Cardiac muscle cell (in vitro differentiated cells and primary cell): ENCODE measurements at regions not wholly inside any gene's neighbourhood (a gene's known extent, or its start where the extent isn't known, plus 50 kb on each side); places are given as distances from the start of the nearest gene placed in this dataset.
"Not testable (repeated sequence)": the region's sequence is repeated elsewhere in the genome, so short reads cannot be mapped to it uniquely, and the experiment has no call there.

Experiments
- DNase-seq, 2 donors: peaks; one replicate each; pipeline versions ENCODE4 v3.0.0 to v3.0.0-alpha.2; 2010 to 2017; ENCODE audit warnings: low read depth in 1 of 2, low spot score in 1 of 2
- H3K27ac ChIP-seq: fragments of 200-600 bp; sonication (generic); 2 replicates; pipeline ENCODE4 v1.5.1; 2016
- H3K27me3 ChIP-seq: fragments of 200-600 bp; sonication (generic); 2 replicates; pipeline ENCODE4 v1.6.0; 2016; ENCODE audit warnings: control low read depth
- H3K36me3 ChIP-seq: fragments of 200-600 bp; sonication (generic); 2 replicates; pipeline ENCODE4 v1.5.1; 2016; ENCODE audit warnings: control low read depth
- H3K4me1 ChIP-seq: fragments of 200-600 bp; sonication (generic); 2 replicates; pipeline ENCODE4 v1.8.1; 2017; ENCODE audit warnings: low read depth, mild to moderate bottlenecking, mixed run types
- H3K4me3 ChIP-seq: fragments of 200-600 bp; sonication (generic); 2 replicates; pipeline ENCODE4 v1.5.1; 2016; ENCODE audit warnings: mild to moderate bottlenecking
- H3K9me3 ChIP-seq: fragments of 200-600 bp; sonication (generic); 2 replicates; pipeline ENCODE4 v1.5.1; 2017; ENCODE audit warnings: low read depth, mild to moderate bottlenecking, control low read depth
- CTCF ChIP-seq: IDR thresholded peaks from 2 replicates; pipeline ENCODE4 v1.5.1; 2012; ENCODE audit warnings: low read depth, mild to moderate bottlenecking, low read length

GRCh38 chr22:17284888-17285287, 65.7 kb upstream of the ADA2 start:
- Histone ChIP-seq H3K4me3 (no peak overlapping the region), H3K27me3 (no peaks in the 10 kb centered on the region), H3K36me3 (no peaks in the 10 kb centered on the region), H3K27ac (no peak overlapping the region), H3K9me3 (no peaks in the 10 kb centered on the region), H3K4me1 (no peaks in the 10 kb centered on the region)
- no peak for DNase-seq
- TF ChIP-seq CTCF: no peak

GRCh38 chr22:17284466-17284865, 65.2 kb upstream of the ADA2 start:
- DNase-seq: no peak

GRCh38 chr22:17283865-17284264, 64.6 kb upstream of the ADA2 start:
- H3K36me3 ChIP-seq, H3K27me3 ChIP-seq, H3K9me3 ChIP-seq, H3K4me3 ChIP-seq, DNase-seq, H3K4me1 ChIP-seq, H3K27ac ChIP-seq: not testable (repeated sequence)

More at GRCh38 chr22:17284466-17284865, 65.2 kb upstream of the ADA2 start:
- H3K4me1 ChIP-seq: no peaks in the 10 kb centered on the region
- H3K27me3 ChIP-seq: no peaks in the 10 kb centered on the region
- no peak overlapping the region for H3K27ac ChIP-seq
- no peak for TF ChIP-seq CTCF
- H3K36me3 ChIP-seq: no peaks in the 10 kb centered on the region
- H3K9me3 ChIP-seq: no peaks in the 10 kb centered on the region
- H3K4me3 ChIP-seq: no peak overlapping the region

GRCh38 chr22:17283423-17283822, 64.2 kb upstream of the ADA2 start:
- TF ChIP-seq CTCF: no peak
- no peak overlapping the region for H3K4me3 ChIP-seq
- no peak overlapping the region for H3K27ac ChIP-seq
- no peak for DNase-seq
- H3K4me1 ChIP-seq: no peaks in the 10 kb centered on the region
- H3K27me3 ChIP-seq: no peaks in the 10 kb centered on the region
- no peaks in the 10 kb centered on the region for H3K36me3 ChIP-seq
- H3K9me3 ChIP-seq: no peaks in the 10 kb centered on the region

GRCh38 chr22:17281440-17281841, 62.2 kb upstream of the ADA2 start:
- no peak for TF ChIP-seq CTCF

GRCh38 chr22:17281026-17281425, 61.8 kb upstream of the ADA2 start:
- no peak for TF ChIP-seq CTCF
- no peak for DNase-seq
- Histone ChIP-seq H3K4me3 (no peak overlapping the region), H3K4me1 (no peaks in the 10 kb centered on the region), H3K9me3 (no peaks in the 10 kb centered on the region), H3K27ac (no peak overlapping the region), H3K36me3 (no peaks in the 10 kb centered on the region), H3K27me3 (no peaks in the 10 kb centered on the region)

More at GRCh38 chr22:17281440-17281841, 62.2 kb upstream of the ADA2 start:
- no peak overlapping the region for H3K4me3 ChIP-seq
- no peak overlapping the region for H3K27ac ChIP-seq
- H3K4me1 ChIP-seq: no peaks in the 10 kb centered on the region
- no peaks in the 10 kb centered on the region for H3K27me3 ChIP-seq
- H3K9me3 ChIP-seq: no peaks in the 10 kb centered on the region
- no peak for DNase-seq
- no peaks in the 10 kb centered on the region for H3K36me3 ChIP-seq
